IMR-90 (cell line): ENCODE measurements at regions not wholly inside any gene's neighbourhood (a gene's known extent, or its start where the extent isn't known, plus 50 kb on each side); places are given as distances from the start of the nearest gene placed in this dataset.

Experiments used
- POLR2A ChIP-seq: IDR thresholded peaks from 2 replicates; pipeline ENCODE4 v1.6.1; 2012; ENCODE audit warnings: mild to moderate bottlenecking, low read depth, low read length
- TF ChIP-seq, protein P1 (sequence below): fragments of 150-350 bp; IDR thresholded peaks from 2 replicates; pipeline ENCODE4 v1.6.1; 2016; ENCODE audit warnings: low read depth, mild to moderate bottlenecking, low read length, moderate library complexity, borderline replicate concordance

DNA sequence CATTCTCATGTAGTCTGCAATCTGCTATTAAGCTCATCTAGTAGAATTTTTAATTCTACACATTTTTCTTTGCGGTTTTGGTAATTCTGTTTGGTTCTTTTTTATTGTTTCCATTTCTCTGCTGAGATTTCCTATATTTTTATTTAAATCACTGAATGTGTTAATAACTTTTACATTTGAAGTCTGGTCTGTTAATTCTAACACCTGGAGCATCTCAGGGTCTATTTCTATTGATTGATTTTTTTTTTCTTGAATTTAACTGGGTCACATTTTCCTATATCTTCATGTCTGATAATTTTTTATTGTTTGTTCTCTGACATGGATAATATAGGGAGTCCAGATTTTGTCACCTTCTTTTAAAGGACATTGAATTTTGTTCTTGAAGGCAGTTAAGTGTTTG lies 163.5 kb downstream of the OPA1 start:
- TF ChIP-seq POLR2A = no peak
- TF ChIP-seq, protein P1, sequence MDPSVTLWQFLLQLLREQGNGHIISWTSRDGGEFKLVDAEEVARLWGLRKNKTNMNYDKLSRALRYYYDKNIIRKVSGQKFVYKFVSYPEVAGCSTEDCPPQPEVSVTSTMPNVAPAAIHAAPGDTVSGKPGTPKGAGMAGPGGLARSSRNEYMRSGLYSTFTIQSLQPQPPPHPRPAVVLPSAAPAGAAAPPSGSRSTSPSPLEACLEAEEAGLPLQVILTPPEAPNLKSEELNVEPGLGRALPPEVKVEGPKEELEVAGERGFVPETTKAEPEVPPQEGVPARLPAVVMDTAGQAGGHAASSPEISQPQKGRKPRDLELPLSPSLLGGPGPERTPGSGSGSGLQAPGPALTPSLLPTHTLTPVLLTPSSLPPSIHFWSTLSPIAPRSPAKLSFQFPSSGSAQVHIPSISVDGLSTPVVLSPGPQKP = no peak
